ENCODE measurements at regions not wholly inside any gene's neighbourhood (a gene's known extent, or its start where the extent isn't known, plus 50 kb on each side); places are given as distances from the start of the nearest gene placed in this dataset.
"Not testable (repeated sequence)": the region's sequence is repeated elsewhere in the genome, so short reads cannot be mapped to it uniquely, and the experiment has no call there.

DNA sequence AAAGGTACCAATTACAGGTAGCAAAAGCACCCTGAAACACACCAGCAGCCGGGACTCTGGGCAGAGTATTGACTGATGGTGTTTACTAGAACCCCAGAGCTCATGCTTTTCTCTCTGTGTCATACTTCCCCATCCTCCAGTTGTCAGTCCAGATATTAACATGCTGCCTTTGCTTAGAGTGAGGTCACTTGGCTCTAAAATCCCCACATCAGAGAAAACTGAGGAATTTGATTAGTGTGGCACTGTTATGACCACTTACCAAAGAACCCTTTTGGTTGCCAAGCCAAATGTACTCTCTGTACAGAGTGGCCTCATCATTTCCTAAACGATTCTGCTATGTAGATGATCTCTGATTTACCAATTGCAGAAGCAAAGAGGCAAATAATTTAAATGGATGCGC is 80.4 kb downstream of the ABCC12 start:
- H3K9me3 Mint-ChIP-seq: no peaks in the 10 kb centered on the region
- no peak overlapping the region for H3K4me3 Mint-ChIP-seq
- no peaks in the 10 kb centered on the region for H3K4me1 Mint-ChIP-seq
- TF ChIP-seq, protein P1, sequence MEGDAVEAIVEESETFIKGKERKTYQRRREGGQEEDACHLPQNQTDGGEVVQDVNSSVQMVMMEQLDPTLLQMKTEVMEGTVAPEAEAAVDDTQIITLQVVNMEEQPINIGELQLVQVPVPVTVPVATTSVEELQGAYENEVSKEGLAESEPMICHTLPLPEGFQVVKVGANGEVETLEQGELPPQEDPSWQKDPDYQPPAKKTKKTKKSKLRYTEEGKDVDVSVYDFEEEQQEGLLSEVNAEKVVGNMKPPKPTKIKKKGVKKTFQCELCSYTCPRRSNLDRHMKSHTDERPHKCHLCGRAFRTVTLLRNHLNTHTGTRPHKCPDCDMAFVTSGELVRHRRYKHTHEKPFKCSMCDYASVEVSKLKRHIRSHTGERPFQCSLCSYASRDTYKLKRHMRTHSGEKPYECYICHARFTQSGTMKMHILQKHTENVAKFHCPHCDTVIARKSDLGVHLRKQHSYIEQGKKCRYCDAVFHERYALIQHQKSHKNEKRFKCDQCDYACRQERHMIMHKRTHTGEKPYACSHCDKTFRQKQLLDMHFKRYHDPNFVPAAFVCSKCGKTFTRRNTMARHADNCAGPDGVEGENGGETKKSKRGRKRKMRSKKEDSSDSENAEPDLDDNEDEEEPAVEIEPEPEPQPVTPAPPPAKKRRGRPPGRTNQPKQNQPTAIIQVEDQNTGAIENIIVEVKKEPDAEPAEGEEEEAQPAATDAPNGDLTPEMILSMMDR (IDR thresholded peaks at IDR 0.05; ENCODE audit: unreplicated experiment): no peak
- no peak for DNase-seq (ENCODE audit: low spot score in 2 of 2, unreplicated experiment in 2 of 2)
- H3K27me3 Mint-ChIP-seq (ENCODE audit: low read depth): peaks cover 11% of the 10 kb centered on the region
- no peaks in the 10 kb centered on the region for H3K36me3 Mint-ChIP-seq
- no peak overlapping the region for H3K27ac Mint-ChIP-seq

DNA sequence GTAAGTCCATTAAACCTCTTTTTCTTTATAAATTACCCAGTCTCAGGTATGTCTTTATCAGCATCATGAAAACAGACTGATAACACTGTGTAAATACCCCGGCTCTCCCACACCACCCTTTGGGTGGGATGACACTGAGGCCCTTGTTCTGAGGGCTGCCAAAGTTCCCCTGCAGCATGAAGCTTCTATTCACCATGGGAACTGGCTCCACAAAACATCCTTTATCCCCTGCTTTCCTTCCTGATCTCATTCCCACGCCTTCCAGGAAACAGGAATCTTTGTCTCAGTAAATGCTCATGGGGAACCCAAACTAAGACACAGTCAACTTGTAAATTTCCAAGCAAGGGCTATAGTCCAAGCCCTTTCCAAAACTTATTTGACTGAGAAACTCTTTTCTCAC is 88.4 kb downstream of the ABCC12 start:
- Mint-ChIP-seq H3K27ac (no peak overlapping the region), H3K4me3 (no peak overlapping the region), H3K4me1 (no peaks in the 10 kb centered on the region), H3K36me3 (no peaks in the 10 kb centered on the region), H3K27me3 (ENCODE audit: low read depth) (peaks cover 19% of the 10 kb centered on the region), H3K9me3 (no peaks in the 10 kb centered on the region)
- DNase-seq (ENCODE audit: low spot score in 2 of 2, unreplicated experiment in 2 of 2): no peak
- TF ChIP-seq, protein P1 (IDR thresholded peaks at IDR 0.05; ENCODE audit: unreplicated experiment): no peak

DNA sequence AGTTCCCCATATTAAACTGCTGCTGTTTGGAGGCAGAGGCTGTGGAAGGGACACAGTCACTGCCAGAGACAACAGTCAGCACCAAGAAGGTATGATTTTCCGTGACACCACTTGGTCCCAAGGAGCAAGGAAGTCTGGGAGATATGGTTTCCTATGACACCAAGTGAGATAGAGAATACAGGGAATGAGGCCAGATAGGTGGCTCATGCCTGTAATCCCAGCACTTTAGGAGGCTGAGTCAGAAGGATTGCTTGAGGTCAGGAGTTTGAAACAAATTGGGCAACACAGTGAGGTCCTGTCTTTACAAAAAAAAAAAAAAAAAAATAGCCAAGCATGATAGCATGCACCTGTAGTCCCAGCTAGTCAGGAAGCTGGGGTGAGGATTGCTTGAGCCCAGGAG is 90.8 kb downstream of the ABCC12 start:
- Mint-ChIP-seq H3K27ac (no peak overlapping the region), H3K9me3 (no peaks in the 10 kb centered on the region), H3K4me3 (no peak overlapping the region), H3K36me3 (no peaks in the 10 kb centered on the region), H3K27me3 (ENCODE audit: low read depth) (peaks cover 17% of the 10 kb centered on the region), H3K4me1 (no peaks in the 10 kb centered on the region)
- no peak for DNase-seq (ENCODE audit: low spot score in 2 of 2, unreplicated experiment in 2 of 2)
- TF ChIP-seq, protein P1 (IDR thresholded peaks at IDR 0.05; ENCODE audit: unreplicated experiment): no peak

DNA sequence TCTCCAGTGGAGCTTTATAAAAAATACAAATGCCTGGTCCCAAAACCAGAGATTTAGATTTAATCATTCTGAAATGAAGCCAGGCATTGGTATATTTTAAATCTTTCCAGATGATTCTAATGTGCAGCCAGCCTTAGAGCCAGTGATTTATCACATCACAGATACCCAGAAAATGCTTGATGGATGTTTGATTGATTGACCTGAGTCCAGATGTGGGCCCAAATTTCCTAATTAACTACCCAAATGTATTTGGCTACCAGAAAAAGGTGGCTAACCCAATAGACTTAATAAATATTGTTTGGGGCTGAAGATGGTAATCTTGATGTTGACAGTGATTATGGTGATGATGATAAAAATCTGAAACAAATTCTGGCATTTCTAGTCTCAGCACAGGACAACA is 93.1 kb downstream of the ABCC12 start:
- no peak overlapping the region for H3K27ac Mint-ChIP-seq
- no peaks in the 10 kb centered on the region for H3K36me3 Mint-ChIP-seq
- no peaks in the 10 kb centered on the region for H3K4me1 Mint-ChIP-seq
- H3K27me3 Mint-ChIP-seq (ENCODE audit: low read depth): peaks cover 12% of the 10 kb centered on the region
- no peak for DNase-seq (ENCODE audit: low spot score in 2 of 2, unreplicated experiment in 2 of 2)
- H3K4me3 Mint-ChIP-seq: no peak overlapping the region
- TF ChIP-seq, protein P1 (IDR thresholded peaks at IDR 0.05; ENCODE audit: unreplicated experiment): no peak
- no peaks in the 10 kb centered on the region for H3K9me3 Mint-ChIP-seq

DNA sequence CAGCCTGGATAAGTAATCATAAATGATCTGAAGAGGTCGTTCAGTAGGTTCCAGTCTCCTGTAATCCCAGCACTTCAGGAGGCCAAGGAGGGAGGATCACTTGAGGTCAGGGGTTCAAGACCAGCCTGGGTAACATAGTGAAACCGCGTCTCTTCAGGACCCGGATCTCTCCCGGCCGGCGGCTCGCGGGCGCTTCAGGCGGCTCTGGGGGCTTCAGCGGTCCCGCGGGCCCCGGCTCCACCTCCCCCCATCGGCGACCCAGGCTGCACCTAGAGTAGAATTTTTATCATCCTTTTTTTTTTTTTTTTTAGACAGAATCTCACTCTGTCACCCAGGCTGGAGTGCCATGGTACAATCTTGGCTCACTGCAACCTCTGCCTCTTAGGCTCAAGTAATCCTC is 95.9 kb downstream of the ABCC12 start:
- Mint-ChIP-seq H3K27me3 (ENCODE audit: low read depth) (peaks cover 15% of the 10 kb centered on the region), H3K4me3 (no peak overlapping the region), H3K27ac (no peak overlapping the region), H3K9me3 (no peaks in the 10 kb centered on the region), H3K4me1 (peaks cover 1% of the 10 kb centered on the region), H3K36me3 (no peaks in the 10 kb centered on the region)
- DNase-seq (ENCODE audit: low spot score in 2 of 2, unreplicated experiment in 2 of 2): no peak
- TF ChIP-seq, protein P1 (IDR thresholded peaks at IDR 0.05; ENCODE audit: unreplicated experiment): no peak

DNA sequence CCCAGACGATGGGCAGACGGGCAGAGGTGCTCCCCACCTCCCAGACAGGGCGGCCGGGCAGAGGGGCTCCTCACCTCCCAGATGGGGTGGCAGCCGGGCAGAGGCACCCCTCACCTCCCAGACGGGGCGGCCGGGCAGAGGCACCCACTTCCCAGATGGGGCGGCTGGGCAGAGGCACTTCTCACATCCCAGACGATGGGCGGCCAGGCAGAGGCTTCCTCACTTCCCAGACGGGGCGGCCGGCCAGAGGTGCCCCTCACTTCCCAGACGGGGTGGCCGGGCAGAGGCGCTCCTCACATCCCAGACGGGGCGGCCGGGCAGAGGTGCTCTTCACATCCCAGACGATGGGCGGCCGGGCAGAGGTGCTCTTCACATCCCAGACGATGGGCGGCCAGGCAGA is 96.6 kb downstream of the ABCC12 start:
- H3K4me1 Mint-ChIP-seq; H3K36me3 Mint-ChIP-seq; H3K9me3 Mint-ChIP-seq; H3K27ac Mint-ChIP-seq; DNase-seq (ENCODE audit: low spot score in 2 of 2, unreplicated experiment in 2 of 2); H3K4me3 Mint-ChIP-seq: not testable (repeated sequence)
- H3K27me3 Mint-ChIP-seq (ENCODE audit: low read depth): peaks cover 15% of the 10 kb centered on the region
